ENCODE measurements at regions not wholly inside any gene's neighbourhood (a gene's known extent, or its start where the extent isn't known, plus 50 kb on each side); places are given as distances from the start of the nearest gene placed in this dataset.

- Histone ChIP-seq H3K79me2 (ENCODE audit: control insufficient read depth, insufficient read depth, low read length) (no peaks in the 10 kb centered on the region), H3K9ac (ENCODE audit: control insufficient read depth, insufficient read depth, low read length) (no peak overlapping the region), H3K4me3 (no peak overlapping the region), H2AFZ (ENCODE audit: control insufficient read depth, low read depth, low read length) (no peak overlapping the region), H3K27me3 (replicated peaks in 1 of 2; ENCODE audit: control insufficient read depth in 2 of 2, insufficient read depth in 2 of 2, low read length in 1 of 2) (no peaks in the 10 kb centered on the region; a peak in 1 of 4 replicates), H3K27ac (ENCODE audit: control insufficient read depth, insufficient read depth) (no peak overlapping the region), H3K9me3 (replicated peaks; ENCODE audit: control insufficient read depth, insufficient read depth, low read length) (no peaks in the 10 kb centered on the region), H4K20me1 (ENCODE audit: control insufficient read depth, insufficient read depth) (no peaks in the 10 kb centered on the region), H3K36me3 (ENCODE audit: control insufficient read depth in 2 of 2, insufficient read depth in 2 of 2, low read length in 1 of 2) (no peaks in the 10 kb centered on the region), H3K4me2 (ENCODE audit: control insufficient read depth, insufficient read depth) (no peak overlapping the region), H3K4me1 (ENCODE audit: control insufficient read depth, insufficient read depth, low read length) (no peaks in the 10 kb centered on the region)
- DNase-seq (ENCODE audit: low read depth, low spot score) = no peak
- no peak for ATAC-seq
- TF ChIP-seq, protein P1, sequence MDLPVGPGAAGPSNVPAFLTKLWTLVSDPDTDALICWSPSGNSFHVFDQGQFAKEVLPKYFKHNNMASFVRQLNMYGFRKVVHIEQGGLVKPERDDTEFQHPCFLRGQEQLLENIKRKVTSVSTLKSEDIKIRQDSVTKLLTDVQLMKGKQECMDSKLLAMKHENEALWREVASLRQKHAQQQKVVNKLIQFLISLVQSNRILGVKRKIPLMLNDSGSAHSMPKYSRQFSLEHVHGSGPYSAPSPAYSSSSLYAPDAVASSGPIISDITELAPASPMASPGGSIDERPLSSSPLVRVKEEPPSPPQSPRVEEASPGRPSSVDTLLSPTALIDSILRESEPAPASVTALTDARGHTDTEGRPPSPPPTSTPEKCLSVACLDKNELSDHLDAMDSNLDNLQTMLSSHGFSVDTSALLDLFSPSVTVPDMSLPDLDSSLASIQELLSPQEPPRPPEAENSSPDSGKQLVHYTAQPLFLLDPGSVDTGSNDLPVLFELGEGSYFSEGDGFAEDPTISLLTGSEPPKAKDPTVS (IDR thresholded peaks at IDR 0.05; ENCODE audit: low read depth, low read length) = no peak
- TF ChIP-seq LARP7 (IDR thresholded peaks at IDR 0.05) = no peak
- no peak for TF ChIP-seq POLR2AphosphoS2 (IDR thresholded peaks at IDR 0.05; ENCODE audit: low read depth, low read length)
- TF ChIP-seq YBX1 (IDR thresholded peaks at IDR 0.05) = no peak
- TF ChIP-seq SMC3 (IDR thresholded peaks at IDR 0.05; ENCODE audit: borderline replicate concordance, low read length) = no peak
- TF ChIP-seq MTA2 (IDR thresholded peaks at IDR 0.05; ENCODE audit: low read depth) = no peak
- no peak for TF ChIP-seq ZNF24 (IDR thresholded peaks at IDR 0.05)
- TF ChIP-seq, protein P2, sequence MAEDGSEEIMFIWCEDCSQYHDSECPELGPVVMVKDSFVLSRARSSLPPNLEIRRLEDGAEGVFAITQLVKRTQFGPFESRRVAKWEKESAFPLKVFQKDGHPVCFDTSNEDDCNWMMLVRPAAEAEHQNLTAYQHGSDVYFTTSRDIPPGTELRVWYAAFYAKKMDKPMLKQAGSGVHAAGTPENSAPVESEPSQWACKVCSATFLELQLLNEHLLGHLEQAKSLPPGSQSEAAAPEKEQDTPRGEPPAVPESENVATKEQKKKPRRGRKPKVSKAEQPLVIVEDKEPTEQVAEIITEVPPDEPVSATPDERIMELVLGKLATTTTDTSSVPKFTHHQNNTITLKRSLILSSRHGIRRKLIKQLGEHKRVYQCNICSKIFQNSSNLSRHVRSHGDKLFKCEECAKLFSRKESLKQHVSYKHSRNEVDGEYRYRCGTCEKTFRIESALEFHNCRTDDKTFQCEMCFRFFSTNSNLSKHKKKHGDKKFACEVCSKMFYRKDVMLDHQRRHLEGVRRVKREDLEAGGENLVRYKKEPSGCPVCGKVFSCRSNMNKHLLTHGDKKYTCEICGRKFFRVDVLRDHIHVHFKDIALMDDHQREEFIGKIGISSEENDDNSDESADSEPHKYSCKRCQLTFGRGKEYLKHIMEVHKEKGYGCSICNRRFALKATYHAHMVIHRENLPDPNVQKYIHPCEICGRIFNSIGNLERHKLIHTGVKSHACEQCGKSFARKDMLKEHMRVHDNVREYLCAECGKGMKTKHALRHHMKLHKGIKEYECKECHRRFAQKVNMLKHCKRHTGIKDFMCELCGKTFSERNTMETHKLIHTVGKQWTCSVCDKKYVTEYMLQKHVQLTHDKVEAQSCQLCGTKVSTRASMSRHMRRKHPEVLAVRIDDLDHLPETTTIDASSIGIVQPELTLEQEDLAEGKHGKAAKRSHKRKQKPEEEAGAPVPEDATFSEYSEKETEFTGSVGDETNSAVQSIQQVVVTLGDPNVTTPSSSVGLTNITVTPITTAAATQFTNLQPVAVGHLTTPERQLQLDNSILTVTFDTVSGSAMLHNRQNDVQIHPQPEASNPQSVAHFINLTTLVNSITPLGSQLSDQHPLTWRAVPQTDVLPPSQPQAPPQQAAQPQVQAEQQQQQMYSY (CRISPR knock-in tag; IDR thresholded peaks at IDR 0.05) = no peak
- no peak for TF ChIP-seq IKZF1 (conservative IDR thresholded peaks at IDR 0.05)
- no peak for TF ChIP-seq CTCF (IDR thresholded peaks at IDR 0.05 in 2 of 3, conservative IDR thresholded peaks at IDR 0.05 in 1 of 3; ENCODE audit: control insufficient read depth in 2 of 3, extremely low read depth in 1 of 3, insufficient read depth in 1 of 3, low read depth in 3 of 3, low read length in 3 of 3)
- no peak for TF ChIP-seq KAT2A (conservative IDR thresholded peaks at IDR 0.05; ENCODE audit: control insufficient read depth, low read depth, low read length)
- TF ChIP-seq, protein P3, sequence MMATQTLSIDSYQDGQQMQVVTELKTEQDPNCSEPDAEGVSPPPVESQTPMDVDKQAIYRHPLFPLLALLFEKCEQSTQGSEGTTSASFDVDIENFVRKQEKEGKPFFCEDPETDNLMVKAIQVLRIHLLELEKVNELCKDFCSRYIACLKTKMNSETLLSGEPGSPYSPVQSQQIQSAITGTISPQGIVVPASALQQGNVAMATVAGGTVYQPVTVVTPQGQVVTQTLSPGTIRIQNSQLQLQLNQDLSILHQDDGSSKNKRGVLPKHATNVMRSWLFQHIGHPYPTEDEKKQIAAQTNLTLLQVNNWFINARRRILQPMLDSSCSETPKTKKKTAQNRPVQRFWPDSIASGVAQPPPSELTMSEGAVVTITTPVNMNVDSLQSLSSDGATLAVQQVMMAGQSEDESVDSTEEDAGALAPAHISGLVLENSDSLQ (IDR thresholded peaks at IDR 0.05) = no peak
- intact Hi-C loops (cut with micrococcal nuclease; ENCODE audit: unreplicated experiment) (no loop called here), in situ Hi-C loops (cut with MboI) (no loop called here)
- CTCF ChIA-PET = no interaction called here
- SMC1A ChIA-PET (ENCODE audit: uncharacterized antibody, unreplicated experiment) = no interaction called here
- 0% methylated on average over 2 of the region's 2 CpGs for WGBS (ENCODE audit: insufficient coverage, insufficient replicate concordance, low lambda C conversion rate, missing lambda C conversion rate)
- RAD21 ChIA-PET (ENCODE audit: unreplicated experiment) = no interaction called here
- no TSS peak for BruUV-seq (replicated peaks)
- POLR2A ChIA-PET = no interaction called here
- no peak for FAIRE-seq
These were observed 142.4 kb upstream of the RGMA start for GRCh38 chr15:93231261-93231925.

All from GM12878 (cell line).